HG02870 (cell line): ENCODE measurements at regions not wholly inside any gene's neighbourhood (a gene's known extent, or its start where the extent isn't known, plus 50 kb on each side); places are given as distances from the start of the nearest gene placed in this dataset.
"Not testable (repeated sequence)": the region's sequence is repeated elsewhere in the genome, so short reads cannot be mapped to it uniquely, and the experiment has no call there.

ENCODE experiments used
- ATAC-seq: cut with Tn5 transposase; IDR thresholded peaks from one replicate; pipeline ENCODE4 v1.9.1; 2021; ENCODE audit warnings: mild to moderate bottlenecking, moderate library complexity; ENCODE audit not compliant: unreplicated experiment

DNA sequence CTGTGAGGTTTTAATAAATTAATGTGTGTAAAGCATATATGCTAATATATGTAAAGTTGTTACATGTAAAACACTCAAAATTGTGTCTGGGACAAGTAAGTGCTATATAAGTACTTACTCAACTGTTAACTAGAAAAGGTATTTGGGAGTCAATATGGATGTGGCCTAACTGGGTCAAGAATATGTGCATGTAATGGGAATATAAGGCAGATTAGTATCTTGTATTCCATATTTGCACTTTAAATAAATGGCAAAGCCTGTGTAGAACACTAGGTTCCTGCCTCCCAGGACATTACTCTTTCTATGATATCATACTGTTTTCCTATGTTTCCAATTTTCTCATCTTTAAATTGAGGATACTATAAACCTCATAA, 270.6 kb downstream of the FBXO8 start:
- ATAC-seq: no peak

- no peak for ATAC-seq
These were observed 271.2 kb downstream of the FBXO8 start for GRCh38 chr4:174012135-174012885.

GRCh38 chr4:174010547-174010946, 272.9 kb downstream of the FBXO8 start:
- ATAC-seq: no peak

GRCh38 chr4:174009686-174010451, 273.6 kb downstream of the FBXO8 start:
- ATAC-seq: no peak

DNA sequence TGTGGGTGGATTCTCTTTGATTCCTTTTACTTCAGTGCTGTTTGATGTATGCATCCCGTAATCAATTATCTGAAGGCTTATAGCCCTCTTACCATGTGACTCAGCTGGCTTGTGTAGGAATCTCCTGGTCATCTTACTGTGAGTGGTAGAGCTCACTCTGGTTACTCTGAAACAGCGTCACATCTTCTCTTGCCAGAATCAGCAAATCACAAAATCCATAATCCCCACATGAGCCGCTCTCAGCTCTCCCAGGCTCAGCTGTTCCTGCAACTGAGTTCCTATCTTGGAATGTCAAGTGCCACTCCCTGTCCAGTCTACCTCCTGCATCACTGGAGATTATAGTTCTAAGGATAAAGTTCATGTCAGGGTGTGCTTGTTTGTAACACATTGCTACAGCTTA, 278.0 kb downstream of the FBXO8 start:
- ATAC-seq: no peak

DNA sequence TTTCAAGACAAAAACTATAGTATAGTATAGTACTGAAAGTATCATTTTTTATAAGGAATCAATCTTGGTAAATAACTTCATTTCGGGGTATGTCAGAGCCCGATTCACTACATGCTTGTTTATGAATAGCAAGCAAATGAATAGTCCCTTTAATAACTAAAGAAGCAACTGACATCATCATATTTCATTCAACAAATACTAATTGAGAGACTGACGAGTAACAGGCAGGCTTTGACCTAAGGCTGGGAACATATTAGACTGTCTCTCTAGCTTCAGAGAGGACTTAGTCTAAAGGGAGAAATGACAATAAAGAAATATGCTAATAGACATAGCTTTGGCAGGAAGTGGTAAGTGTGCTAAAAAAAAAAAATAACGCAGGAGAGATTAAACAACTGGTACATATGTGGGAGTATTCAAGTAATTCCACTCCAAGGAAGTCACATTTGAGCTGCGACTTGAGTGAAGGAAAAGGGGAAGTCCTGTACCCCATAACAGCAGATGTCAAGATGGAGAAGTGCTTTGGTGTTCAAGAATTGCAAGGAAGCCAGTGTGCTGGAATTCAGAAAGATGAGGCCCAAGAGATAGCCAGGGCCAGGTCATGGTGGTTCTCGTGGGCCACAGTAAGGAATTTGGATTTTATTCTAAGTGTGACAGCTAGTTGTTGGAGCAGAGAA, 284.9 kb downstream of the FBXO8 start:
- ATAC-seq: no peak

DNA sequence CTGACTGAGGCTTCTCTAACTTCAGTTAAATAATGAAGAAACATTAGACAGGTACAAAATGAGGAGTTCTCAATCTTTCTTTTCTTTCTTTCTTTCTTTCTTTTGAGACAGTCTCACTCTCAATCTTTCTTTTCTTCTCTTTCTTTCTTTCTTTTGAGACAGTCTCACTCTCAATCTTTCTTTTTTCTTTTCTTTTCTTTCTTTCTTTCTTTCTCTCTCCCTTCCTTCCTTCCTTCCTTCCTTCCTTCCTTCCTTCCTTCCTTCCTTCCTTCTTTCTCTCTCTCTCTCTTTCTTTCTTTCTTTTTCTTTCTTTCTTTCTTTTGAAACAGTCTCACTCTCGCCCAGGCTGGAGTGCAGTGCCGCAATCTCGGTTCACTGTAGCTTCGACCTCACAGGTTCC, 287.7 kb downstream of the FBXO8 start:
- ATAC-seq: not testable (repeated sequence)

- ATAC-seq: no peak
These were observed 291.7 kb downstream of the FBXO8 start for GRCh38 chr4:173991814-173992213.

- no peak for ATAC-seq
These were observed 292.2 kb downstream of the FBXO8 start for GRCh38 chr4:173991316-173991715.

GRCh38 chr4:173990869-173991210, 292.6 kb downstream of the FBXO8 start:
- ATAC-seq: no peak

- ATAC-seq: peak; percentile 54
These were observed 293.2 kb downstream of the FBXO8 start for GRCh38 chr4:173990126-173990868.

DNA sequence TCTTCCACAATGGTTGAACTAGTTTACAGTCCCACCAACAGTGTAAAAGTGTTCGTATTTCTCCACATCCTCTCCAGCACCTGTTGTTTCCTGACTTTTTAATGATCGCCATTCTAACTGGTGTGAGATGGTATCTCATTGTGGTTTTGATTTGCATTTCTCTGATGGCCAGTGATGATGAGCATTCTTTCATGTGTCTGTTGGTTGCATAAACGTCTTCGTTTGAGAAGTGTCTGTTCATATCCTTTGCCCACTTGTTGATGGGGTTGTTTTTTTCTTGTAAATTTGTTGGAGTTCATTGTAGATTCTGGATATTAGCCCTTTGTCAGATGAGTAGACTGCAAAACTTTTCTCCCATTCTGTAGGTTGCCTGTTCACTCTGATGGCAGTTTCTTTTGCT, 319.9 kb downstream of the FBXO8 start:
- not testable (repeated sequence) for ATAC-seq

GRCh38 chr4:173960398-173960797, 323.1 kb downstream of the FBXO8 start:
- ATAC-seq: no peak

DNA sequence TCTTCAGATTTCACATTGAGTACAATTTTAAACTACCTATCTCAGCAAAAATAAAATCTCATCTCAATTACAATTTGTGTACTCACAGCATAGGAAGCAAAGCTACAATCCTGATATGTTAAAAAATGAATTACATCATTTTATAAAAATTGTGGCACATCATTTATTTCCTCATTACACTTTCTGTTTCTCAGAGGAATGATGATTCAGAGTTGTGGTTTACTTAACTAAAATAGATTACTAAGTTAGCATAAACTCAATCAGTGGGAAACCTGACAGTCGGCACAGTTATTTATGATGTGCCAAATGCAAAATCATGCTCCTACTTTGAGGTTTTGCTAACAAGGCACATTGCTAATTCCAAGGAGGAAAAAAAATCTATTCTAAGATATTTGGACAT, 325.0 kb downstream of the FBXO8 start:
- ATAC-seq: no peak

- ATAC-seq: no peak
These were observed 339.9 kb downstream of the FBXO8 start for GRCh38 chr4:173943547-173943946.

- no peak for ATAC-seq
These were observed 343.3 kb downstream of the FBXO8 start for GRCh38 chr4:173940146-173940545.

- no peak for ATAC-seq
These were observed 345.7 kb downstream of the FBXO8 start for GRCh38 chr4:173937631-173938270.

DNA sequence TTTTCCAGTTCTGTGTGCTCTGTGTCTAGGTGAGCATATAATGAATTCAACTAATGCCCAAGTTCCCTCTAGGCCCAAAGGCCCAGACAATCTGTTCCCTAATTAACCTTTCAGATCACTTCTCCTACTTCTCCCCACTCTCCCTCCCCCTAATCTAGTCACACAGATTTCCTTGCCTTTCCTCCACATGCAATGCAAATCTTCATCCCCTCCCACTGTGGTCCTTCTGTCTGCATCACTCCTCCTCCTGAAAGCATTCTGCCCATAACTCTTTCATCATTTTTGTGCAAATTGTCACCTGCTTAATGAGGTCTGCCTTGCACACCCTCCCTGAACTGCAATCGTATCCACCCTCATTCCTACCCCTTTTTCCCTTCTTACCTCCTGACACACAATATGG, 346.6 kb downstream of the FBXO8 start:
- ATAC-seq: no peak

DNA sequence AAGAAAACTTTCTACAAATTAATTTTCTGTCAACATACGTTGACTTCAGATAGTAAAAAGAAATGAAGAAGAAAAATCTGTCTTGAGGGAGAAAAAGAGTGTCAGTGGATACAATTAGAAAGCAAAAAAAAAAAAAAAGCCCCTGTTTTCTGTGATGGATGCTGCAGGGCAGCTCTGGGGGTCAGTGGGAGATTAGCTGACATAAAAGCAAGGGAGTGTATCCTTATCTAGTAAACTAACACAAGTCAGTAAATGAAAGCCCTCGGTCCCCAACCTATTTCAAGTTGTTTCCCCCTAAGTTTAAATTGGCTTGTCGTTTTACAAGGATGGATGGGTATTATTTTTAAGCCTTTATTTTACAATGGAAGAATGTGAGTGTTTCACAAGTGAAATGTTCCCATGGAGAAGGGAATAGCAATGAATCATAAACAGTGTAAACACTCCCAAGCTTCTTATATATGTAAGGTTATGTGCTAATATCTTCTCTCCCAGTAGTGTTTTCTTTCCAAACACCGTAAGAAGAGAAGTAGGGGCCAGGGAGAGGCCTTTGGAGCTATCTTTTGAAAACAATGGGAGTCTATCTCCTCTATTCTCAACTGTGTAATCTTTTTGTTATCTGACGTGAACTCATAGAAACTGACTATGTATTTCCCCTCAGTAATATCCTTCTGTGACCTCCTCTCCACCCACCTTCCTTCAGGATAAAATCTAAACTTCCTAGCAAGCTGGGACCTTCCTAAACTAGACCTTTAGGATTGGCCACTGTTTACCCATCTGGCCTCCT, 347.7 kb downstream of the FBXO8 start:
- no peak for ATAC-seq
